Activated CD4-positive, alpha-beta memory T cell treated with anti-CD3 and anti-CD28 coated beads for 36 hours (primary cell): ENCODE measurements at regions not wholly inside any gene's neighbourhood (a gene's known extent, or its start where the extent isn't known, plus 50 kb on each side); places are given as distances from the start of the nearest gene placed in this dataset.

Source experiments
- CTCF ChIA-PET: fragments of 350-600 bp; sonication (Branson Sonifier 250); formaldehyde crosslinking; loops from one replicate; lab custom pipeline; 2021; ENCODE audit warnings: antibody characterized with exemption, inconsistent platforms; lab: Charles Lee
- POLR2A ChIA-PET: fragments of 350-600 bp; sonication (Branson Sonifier 250); formaldehyde crosslinking; loops from one replicate; lab custom pipeline; 2021; ENCODE audit warnings: antibody characterized with exemption; lab: Charles Lee
- DNase-seq: peaks from one replicate; pipeline ENCODE4 v3.0.0-alpha.2; 2020
- H3K27ac Mint-ChIP-seq: one replicate; pipeline ENCODE4 v1.8.0; 2021; ENCODE audit warnings: mixed read lengths
- H3K27me3 Mint-ChIP-seq: one replicate; pipeline ENCODE4 v1.8.0; 2021; ENCODE audit warnings: mixed read lengths
- H3K36me3 Mint-ChIP-seq: one replicate; pipeline ENCODE4 v1.8.0; 2021; ENCODE audit warnings: mixed read lengths
- H3K4me1 Mint-ChIP-seq: one replicate; pipeline ENCODE4 v1.8.0; 2021; ENCODE audit warnings: low read depth, mixed read lengths
- H3K4me3 Mint-ChIP-seq: one replicate; pipeline ENCODE4 v1.8.0; 2021; ENCODE audit warnings: mild to moderate bottlenecking, mixed read lengths
- H3K9me3 Mint-ChIP-seq: one replicate; pipeline ENCODE4 v1.8.0; 2021; ENCODE audit warnings: mixed read lengths
- intact Hi-C: fragments of 100-400 bp; cut with micrococcal nuclease; formaldehyde crosslinking; loops from one replicate; pipeline ENCODE4 v1.15.1; 2023

- no peaks in the 10 kb centered on the region for H3K9me3 Mint-ChIP-seq
- no peaks in the 10 kb centered on the region for H3K36me3 Mint-ChIP-seq
- ChIA-PET POLR2A (no interaction called here), CTCF (no interaction called here)
- no peak overlapping the region for H3K27ac Mint-ChIP-seq
- H3K4me1 Mint-ChIP-seq = no peaks in the 10 kb centered on the region
- no peak overlapping the region for H3K4me3 Mint-ChIP-seq
- intact Hi-C loops = no loop called here
- no peaks in the 10 kb centered on the region for H3K27me3 Mint-ChIP-seq
- DNase-seq = no peak
These were observed 398.0 kb downstream of the DHX35 start for GRCh38 chr20:39359981-39360620.

- no peak overlapping the region for H3K27ac Mint-ChIP-seq
- H3K27me3 Mint-ChIP-seq = no peaks in the 10 kb centered on the region
- H3K4me1 Mint-ChIP-seq = no peaks in the 10 kb centered on the region
- ChIA-PET CTCF (no interaction called here), POLR2A (no interaction called here)
- no peak for DNase-seq
- H3K36me3 Mint-ChIP-seq = no peaks in the 10 kb centered on the region
- no peaks in the 10 kb centered on the region for H3K9me3 Mint-ChIP-seq
- no peak overlapping the region for H3K4me3 Mint-ChIP-seq
- intact Hi-C loops = no loop called here
These were observed 395.9 kb downstream of the DHX35 start for GRCh38 chr20:39358052-39358451.

- no peak overlapping the region for H3K4me3 Mint-ChIP-seq
- H3K27ac Mint-ChIP-seq = no peak overlapping the region
- H3K9me3 Mint-ChIP-seq = no peaks in the 10 kb centered on the region
- POLR2A ChIA-PET = no interaction called here
- DNase-seq = no peak
- peaks cover 2% of the 10 kb centered on the region for H3K27me3 Mint-ChIP-seq
- H3K4me1 Mint-ChIP-seq = no peaks in the 10 kb centered on the region
- intact Hi-C loops = no loop called here
- CTCF ChIA-PET = no interaction called here
- H3K36me3 Mint-ChIP-seq = no peaks in the 10 kb centered on the region
These were observed 394.8 kb downstream of the DHX35 start for GRCh38 chr20:39356908-39357307.

- POLR2A ChIA-PET = no interaction called here
- peaks cover 2% of the 10 kb centered on the region for H3K27me3 Mint-ChIP-seq
- CTCF ChIA-PET = no interaction called here
- intact Hi-C loops = no loop called here
- H3K4me3 Mint-ChIP-seq = no peak overlapping the region
- H3K27ac Mint-ChIP-seq = no peak overlapping the region
- H3K4me1 Mint-ChIP-seq = no peaks in the 10 kb centered on the region
- peaks cover 28% of the 10 kb centered on the region for H3K9me3 Mint-ChIP-seq
- H3K36me3 Mint-ChIP-seq = peaks cover 2% of the 10 kb centered on the region
- no peak for DNase-seq
These were observed 387.1 kb downstream of the DHX35 start for GRCh38 chr20:39349240-39349639.

- intact Hi-C loops = no loop called here
- Mint-ChIP-seq H3K4me3 (no peak overlapping the region), H3K4me1 (no peaks in the 10 kb centered on the region), H3K9me3 (peaks cover 28% of the 10 kb centered on the region), H3K27ac (no peak overlapping the region), H3K27me3 (peaks cover 2% of the 10 kb centered on the region), H3K36me3 (peaks cover 2% of the 10 kb centered on the region)
- DNase-seq = no peak
- POLR2A ChIA-PET = no interaction called here
- CTCF ChIA-PET = no interaction called here
These were observed 385.5 kb downstream of the DHX35 start for GRCh38 chr20:39347626-39348025.

GRCh38 chr20:39342463-39342862 is 380.3 kb downstream of the DHX35 start:
- no peak overlapping the region for H3K27ac Mint-ChIP-seq
- peaks cover 7% of the 10 kb centered on the region for H3K9me3 Mint-ChIP-seq
- intact Hi-C loops = no loop called here
- no peak for DNase-seq
- no peak overlapping the region for H3K4me3 Mint-ChIP-seq
- POLR2A ChIA-PET = no interaction called here
- H3K4me1 Mint-ChIP-seq = no peaks in the 10 kb centered on the region
- no peaks in the 10 kb centered on the region for H3K27me3 Mint-ChIP-seq
- CTCF ChIA-PET = no interaction called here
- H3K36me3 Mint-ChIP-seq = no peaks in the 10 kb centered on the region

GRCh38 chr20:39338469-39339376 is 376.6 kb downstream of the DHX35 start:
- intact Hi-C loops = no loop called here
- no peaks in the 10 kb centered on the region for H3K27me3 Mint-ChIP-seq

GRCh38 chr20:39333211-39333610 is 371.1 kb downstream of the DHX35 start:
- intact Hi-C loops = no loop called here
- ChIA-PET POLR2A (no interaction called here), CTCF (no interaction called here)
- no peaks in the 10 kb centered on the region for H3K4me1 Mint-ChIP-seq
- H3K4me3 Mint-ChIP-seq = no peak overlapping the region
- DNase-seq = no peak
- H3K9me3 Mint-ChIP-seq = no peaks in the 10 kb centered on the region
- no peaks in the 10 kb centered on the region for H3K27me3 Mint-ChIP-seq
- no peak overlapping the region for H3K27ac Mint-ChIP-seq
- no peaks in the 10 kb centered on the region for H3K36me3 Mint-ChIP-seq

More at GRCh38 chr20:39338469-39339376, 376.6 kb downstream of the DHX35 start:
- ChIA-PET CTCF (no interaction called here), POLR2A (no interaction called here)
- H3K36me3 Mint-ChIP-seq = no peaks in the 10 kb centered on the region
- DNase-seq = no peak
- H3K27ac Mint-ChIP-seq = no peak overlapping the region
- H3K9me3 Mint-ChIP-seq = peaks cover 2% of the 10 kb centered on the region
- no peaks in the 10 kb centered on the region for H3K4me1 Mint-ChIP-seq
- no peak overlapping the region for H3K4me3 Mint-ChIP-seq

- intact Hi-C loops = no loop called here
- no peaks in the 10 kb centered on the region for H3K9me3 Mint-ChIP-seq
- no peaks in the 10 kb centered on the region for H3K4me1 Mint-ChIP-seq
These were observed 366.2 kb downstream of the DHX35 start for GRCh38 chr20:39328347-39328746.

GRCh38 chr20:39326050-39326449 is 363.9 kb downstream of the DHX35 start:
- ChIA-PET POLR2A (no interaction called here), CTCF (no interaction called here)
- Mint-ChIP-seq H3K27me3 (no peaks in the 10 kb centered on the region), H3K9me3 (no peaks in the 10 kb centered on the region), H3K27ac (no peak overlapping the region), H3K36me3 (no peaks in the 10 kb centered on the region), H3K4me3 (no peak overlapping the region), H3K4me1 (no peaks in the 10 kb centered on the region)
- DNase-seq = no peak
- intact Hi-C loops = no loop called here

More at GRCh38 chr20:39328347-39328746, 366.2 kb downstream of the DHX35 start:
- Mint-ChIP-seq H3K4me3 (no peak overlapping the region), H3K27me3 (no peaks in the 10 kb centered on the region), H3K36me3 (no peaks in the 10 kb centered on the region), H3K27ac (no peak overlapping the region)
- no peak for DNase-seq
- POLR2A ChIA-PET = no interaction called here
- CTCF ChIA-PET = no interaction called here

GRCh38 chr20:39318911-39319310 is 356.8 kb downstream of the DHX35 start:
- POLR2A ChIA-PET = no interaction called here
- no peak overlapping the region for H3K27ac Mint-ChIP-seq

GRCh38 chr20:39312676-39313075 is 350.5 kb downstream of the DHX35 start:
- ChIA-PET CTCF (no interaction called here), POLR2A (no interaction called here)
- intact Hi-C loops = no loop called here
- Mint-ChIP-seq H3K4me1 (no peaks in the 10 kb centered on the region), H3K27ac (no peak overlapping the region), H3K27me3 (peaks cover 5% of the 10 kb centered on the region), H3K36me3 (no peaks in the 10 kb centered on the region), H3K9me3 (peaks cover 4% of the 10 kb centered on the region), H3K4me3 (no peak overlapping the region)
- no peak for DNase-seq

More at GRCh38 chr20:39318911-39319310, 356.8 kb downstream of the DHX35 start:
- H3K9me3 Mint-ChIP-seq = no peaks in the 10 kb centered on the region
- no peaks in the 10 kb centered on the region for H3K27me3 Mint-ChIP-seq
- H3K4me1 Mint-ChIP-seq = no peaks in the 10 kb centered on the region
- no peaks in the 10 kb centered on the region for H3K36me3 Mint-ChIP-seq
- H3K4me3 Mint-ChIP-seq = no peak overlapping the region
- no peak for DNase-seq
- CTCF ChIA-PET = no interaction called here
- intact Hi-C loops = no loop called here
